Hematopoietic multipotent progenitor cell treated with erythropoietin and hydrocortisone succinate and interleukin-3 and kit ligand, for 8 days (in vitro differentiated cells): ENCODE measurements at regions not wholly inside any gene's neighbourhood (a gene's known extent, or its start where the extent isn't known, plus 50 kb on each side); places are given as distances from the start of the nearest gene placed in this dataset.
A peak's percentile ranks its signal among the peaks of the same experiment; 100 is the strongest.

Experiments used
- DNase-seq: peaks from one replicate; pipeline ENCODE4 v3.0.0-alpha.2; 2015

- no peak for DNase-seq
Observed at GRCh38 chr2:81739966-81740365, 1435.4 kb upstream of the LRRTM1 start.

GRCh38 chr2:81734981-81735380 lies 1430.4 kb upstream of the LRRTM1 start:
- DNase-seq: no peak

GRCh38 chr2:81714817-81715216 lies 1410.3 kb upstream of the LRRTM1 start:
- DNase-seq: no peak

DNA sequence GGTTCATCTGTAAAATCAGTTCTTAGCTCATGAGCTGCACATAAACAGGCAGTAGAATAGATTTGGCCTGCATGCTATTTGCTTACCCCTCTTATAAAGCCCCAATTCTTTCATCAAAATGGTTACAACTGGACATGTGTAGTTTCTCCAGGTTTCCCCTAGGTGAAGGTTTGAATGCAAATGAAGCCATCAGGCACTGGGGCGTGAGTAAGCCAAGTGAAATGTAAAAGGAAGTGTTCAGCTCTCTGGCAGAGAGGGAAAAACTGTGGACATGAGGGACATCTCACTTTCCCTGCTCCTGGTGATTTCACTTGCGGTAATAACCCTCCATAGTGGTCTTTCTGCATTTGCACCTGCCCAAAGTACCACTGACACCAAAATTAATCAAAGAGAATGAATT lies 1402.3 kb upstream of the LRRTM1 start:
- DNase-seq: no peak

DNA sequence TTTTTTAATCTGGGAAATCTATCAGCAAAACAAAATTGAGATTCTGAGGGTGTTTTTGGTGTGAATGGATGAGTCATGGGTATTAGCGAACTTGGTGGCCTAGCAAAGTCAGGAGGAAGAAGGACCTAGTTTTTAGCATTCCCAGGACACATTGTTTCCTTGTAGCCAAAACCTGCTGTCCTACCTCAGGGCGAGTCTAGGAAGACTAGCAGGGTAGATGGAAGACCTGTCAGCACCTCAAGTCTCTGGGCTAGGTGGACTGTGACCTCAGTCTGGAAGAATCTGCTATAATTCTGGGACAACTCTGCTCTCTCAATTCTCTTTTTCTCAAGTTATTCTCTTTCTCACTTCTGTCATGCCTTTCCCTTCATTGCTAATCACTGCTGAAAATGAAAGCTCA lies 1399.3 kb upstream of the LRRTM1 start:
- DNase-seq: no peak

DNA sequence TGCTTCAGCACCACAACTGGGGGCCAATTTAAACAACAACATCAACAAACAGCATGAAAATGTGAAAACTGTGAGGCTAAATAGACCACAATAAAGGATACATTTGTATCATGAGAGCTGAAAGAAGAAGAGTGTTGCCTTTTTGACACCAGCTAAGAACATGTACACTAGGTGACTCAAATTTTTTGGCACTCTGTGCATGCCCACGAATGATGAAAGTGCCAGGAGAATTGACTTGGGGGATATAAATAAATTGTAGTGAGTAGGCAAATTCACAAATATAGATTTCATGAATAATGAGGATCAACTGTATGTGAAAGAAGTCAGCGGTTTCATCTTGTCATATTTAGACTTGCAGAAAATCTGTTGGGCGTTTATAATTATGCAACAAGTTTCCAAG lies 1388.0 kb upstream of the LRRTM1 start:
- no peak for DNase-seq

GRCh38 chr2:81675641-81676040 lies 1371.1 kb upstream of the LRRTM1 start:
- DNase-seq: no peak

- DNase-seq: no peak
Observed at GRCh38 chr2:81672923-81673322, 1368.4 kb upstream of the LRRTM1 start.

DNA sequence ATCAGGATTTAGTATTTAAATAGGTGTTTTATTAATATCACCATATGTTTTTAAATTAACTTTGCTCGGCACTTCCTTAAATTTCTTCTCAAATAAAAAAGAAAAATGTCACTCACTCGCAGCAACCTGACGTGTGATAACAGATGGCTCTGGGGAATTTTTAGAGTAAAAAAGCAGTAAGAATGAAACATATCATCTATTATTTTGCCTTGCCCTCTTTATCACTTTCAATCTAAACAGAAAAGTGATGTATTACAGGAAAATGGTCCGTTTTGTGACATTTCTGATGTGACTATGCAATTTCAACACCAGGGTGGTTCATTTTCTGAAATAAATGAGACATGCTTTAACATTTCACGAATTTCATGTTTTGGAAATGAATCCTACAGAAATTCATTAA lies 1368.0 kb upstream of the LRRTM1 start:
- peak; percentile 2 for DNase-seq

GRCh38 chr2:81670885-81671284 lies 1366.3 kb upstream of the LRRTM1 start:
- no peak for DNase-seq

GRCh38 chr2:81661081-81661480 lies 1356.5 kb upstream of the LRRTM1 start:
- no peak for DNase-seq

DNA sequence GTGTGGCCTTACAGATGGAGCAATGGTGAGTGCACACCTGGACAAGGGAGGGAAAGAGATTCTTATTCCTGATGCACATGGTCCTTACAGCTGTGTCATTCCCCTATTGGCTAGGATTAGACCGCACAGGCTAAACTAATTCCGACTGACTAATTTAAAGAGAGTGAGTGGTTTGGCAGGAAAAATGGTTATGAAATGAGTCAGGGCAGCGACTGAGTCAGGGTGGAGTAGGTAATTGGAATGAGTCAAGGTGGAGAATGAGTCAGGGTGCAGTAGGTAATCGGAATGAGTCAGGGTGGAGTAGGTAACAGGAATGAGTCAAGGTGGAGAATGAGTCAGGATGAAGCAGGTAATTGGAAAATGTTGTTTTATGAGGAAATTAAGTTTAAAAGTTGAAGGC lies 1353.7 kb upstream of the LRRTM1 start:
- no peak for DNase-seq

DNA sequence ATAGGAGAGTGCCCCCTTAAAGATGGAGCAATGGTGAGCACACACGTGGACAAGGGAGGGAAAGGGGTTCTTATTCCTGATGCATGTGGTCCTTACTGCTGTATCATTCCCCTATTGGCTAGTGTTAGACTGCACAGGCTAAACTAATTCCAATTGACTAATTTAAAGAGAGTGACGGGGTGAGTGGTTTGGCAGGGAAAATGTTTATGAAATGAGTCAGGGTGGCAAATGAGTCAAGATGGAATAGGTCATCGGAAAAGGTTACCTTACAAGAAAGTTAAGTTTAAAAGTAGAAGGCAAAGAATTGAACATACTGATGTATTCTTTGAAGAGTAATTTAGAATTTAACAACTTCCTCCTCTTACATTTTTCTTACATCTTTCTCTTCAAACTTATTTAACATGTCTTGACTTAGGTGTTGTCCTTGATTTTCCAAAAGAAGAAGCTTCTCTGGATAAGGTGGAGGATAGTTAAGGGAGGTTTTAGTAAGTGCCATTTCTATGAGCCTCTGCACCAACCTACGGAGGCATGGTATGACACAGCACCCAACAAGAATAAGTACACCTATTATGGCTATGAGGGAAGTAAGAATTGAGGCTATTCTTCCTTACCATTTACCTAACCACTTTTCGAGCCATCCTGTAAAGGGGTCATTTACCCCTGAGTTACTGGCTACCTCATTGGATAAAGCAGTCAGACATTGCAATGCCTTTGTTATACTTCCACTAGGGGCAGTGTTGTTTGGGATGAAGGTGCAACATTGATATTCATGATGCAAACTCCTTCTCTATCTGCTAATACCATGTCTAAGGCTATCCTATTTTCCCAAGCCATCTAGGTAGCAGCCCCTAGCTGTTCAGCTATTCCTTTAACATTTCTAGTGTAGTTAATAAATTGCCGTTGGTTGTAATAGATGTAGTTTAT lies 1345.8 kb upstream of the LRRTM1 start:
- DNase-seq: no peak

GRCh38 chr2:81648806-81649205 lies 1344.3 kb upstream of the LRRTM1 start:
- no peak for DNase-seq

- DNase-seq: no peak
Observed at GRCh38 chr2:81648370-81648769, 1343.8 kb upstream of the LRRTM1 start.

DNA sequence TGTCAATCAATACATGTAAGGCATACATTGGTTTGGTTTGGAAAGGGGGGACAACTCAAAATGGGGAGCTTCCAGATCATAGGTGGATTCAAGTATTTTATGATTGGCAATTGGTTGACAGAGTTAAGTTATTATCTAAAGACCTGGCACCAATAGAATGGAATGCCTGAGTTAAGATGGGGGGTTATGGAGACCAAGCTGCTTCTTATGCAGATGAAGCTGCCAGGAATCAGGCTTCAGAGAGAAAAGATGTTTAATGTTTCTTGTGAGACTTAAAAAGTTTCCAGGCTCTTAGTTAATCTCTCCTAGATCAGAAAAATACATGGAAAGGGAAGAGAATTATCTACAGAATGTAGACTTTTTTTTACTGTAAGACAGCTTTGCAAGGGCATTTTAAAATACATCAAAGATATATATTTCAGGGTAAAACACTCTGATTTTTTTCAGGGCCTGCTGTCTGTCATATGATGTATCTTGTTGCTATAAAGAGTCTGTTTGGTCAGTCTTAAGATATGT lies 1343.2 kb upstream of the LRRTM1 start:
- DNase-seq: no peak

- DNase-seq: peak; percentile 19
Observed at GRCh38 chr2:81645745-81646301, 1341.3 kb upstream of the LRRTM1 start.

DNA sequence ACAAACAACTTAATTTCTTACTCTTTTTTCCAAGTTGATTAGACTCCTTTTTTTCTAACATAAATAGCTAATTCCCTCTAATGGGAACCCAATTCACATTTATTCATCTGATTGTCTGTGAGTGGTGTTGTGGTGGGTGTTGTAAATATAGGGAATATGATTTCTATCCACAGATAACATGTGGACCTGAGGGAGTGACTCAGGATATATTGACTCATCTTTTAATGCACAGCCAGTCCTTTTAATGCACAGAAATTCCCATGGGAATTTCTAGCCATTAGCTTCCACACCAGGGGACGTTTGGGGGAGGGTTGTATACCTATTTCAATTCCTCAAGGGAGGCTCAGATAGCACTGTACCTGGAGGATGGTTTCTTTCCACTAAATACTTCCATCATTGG lies 1339.6 kb upstream of the LRRTM1 start:
- no peak for DNase-seq

GRCh38 chr2:81624825-81625224 lies 1320.3 kb upstream of the LRRTM1 start:
- no peak for DNase-seq

- no peak for DNase-seq
Observed at GRCh38 chr2:81600088-81600487, 1295.5 kb upstream of the LRRTM1 start.

DNA sequence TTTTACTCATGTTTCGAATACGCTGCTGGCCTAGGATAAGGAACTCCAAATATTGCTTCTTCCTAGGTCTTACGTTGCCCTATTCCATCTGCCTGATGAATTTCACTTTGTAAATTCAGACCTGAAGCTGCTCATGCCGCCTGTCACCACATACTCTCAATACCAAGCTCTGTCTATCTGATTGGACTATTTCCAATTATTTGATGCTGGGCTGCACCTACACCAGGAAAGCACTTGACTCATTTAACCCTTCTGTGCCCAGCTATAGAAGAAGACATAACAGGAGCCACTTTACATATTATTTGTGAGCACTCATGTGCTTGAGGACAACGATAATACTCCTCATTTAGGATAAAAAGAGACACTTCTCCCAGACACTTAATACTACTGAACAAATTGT lies 1293.9 kb upstream of the LRRTM1 start:
- DNase-seq: no peak

DNA sequence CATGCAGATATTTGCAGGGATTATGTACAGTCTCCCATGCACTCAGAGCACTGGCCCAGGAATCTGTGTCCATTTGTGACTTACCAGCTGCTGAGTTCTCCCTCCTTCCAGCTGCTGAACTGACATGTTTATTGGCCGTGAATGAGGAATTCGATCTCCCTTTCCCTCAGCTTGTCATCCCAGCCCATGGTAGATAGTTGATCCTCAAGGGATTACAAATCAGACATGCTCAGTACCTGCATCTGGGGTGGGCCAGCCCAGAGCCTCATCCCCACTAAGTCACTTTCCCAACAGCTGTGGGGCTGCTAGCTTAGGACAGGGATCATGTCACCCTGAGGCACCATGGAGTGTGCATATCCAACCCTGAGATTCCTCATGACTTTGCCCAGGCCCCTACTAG lies 1284.9 kb upstream of the LRRTM1 start:
- no peak for DNase-seq

GRCh38 chr2:81583311-81584108 lies 1279.0 kb upstream of the LRRTM1 start:
- DNase-seq: no peak

DNA sequence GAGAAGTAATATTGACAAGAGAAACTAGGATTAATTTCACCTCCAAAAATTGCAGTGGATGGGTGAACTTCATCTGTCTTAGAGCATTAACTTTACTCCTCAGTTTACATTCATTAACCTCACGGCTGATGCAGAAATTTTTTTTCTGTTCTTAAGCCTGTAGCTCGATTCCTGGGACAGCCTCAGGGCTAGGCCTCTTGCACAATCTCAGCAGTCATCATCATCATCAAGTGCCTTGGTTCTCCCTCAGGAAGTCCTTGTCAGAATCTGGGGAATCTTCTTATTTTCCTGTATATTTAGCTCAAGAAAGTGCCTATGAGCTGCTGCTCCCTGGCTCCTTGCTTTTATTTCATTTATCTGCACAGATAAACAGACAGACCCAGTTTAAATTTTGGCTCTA lies 1272.2 kb upstream of the LRRTM1 start:
- no peak for DNase-seq
